IMR-90 (cell line): ENCODE measurements at regions not wholly inside any gene's neighbourhood (a gene's known extent, or its start where the extent isn't known, plus 50 kb on each side); places are given as distances from the start of the nearest gene placed in this dataset.

Experiments
- ATAC-seq: fragments of 200-7000 bp; cut with Tn5 transposase; 2 replicates; pipeline ENCODE4 v1.9.1; 2020; ENCODE audit warnings: low read depth, mild to moderate bottlenecking, moderate library complexity
- BruUV-seq: library from RNA; stranded (reverse); fragments of 400-500 nt; replicated peaks from 2 replicates; lab custom pipeline; 2021; lab: Mats Ljungman, UMichigan
- CTCF ChIA-PET: fragments of 300-600 bp; formaldehyde crosslinking; extraction: SDS; loops from one replicate; lab custom pipeline; 2021; ENCODE audit warnings: antibody characterized with exemption; lab: Yijun Ruan, JAX
- POLR2A ChIA-PET: fragments of 300-600 bp; sonication (Branson Sonifier 250); formaldehyde crosslinking; loops from one replicate; lab custom pipeline; 2022; ENCODE audit warnings: antibody characterized with exemption; ENCODE audit not compliant: unreplicated experiment; lab: Charles Lee
- DNase-seq: peaks from one replicate; pipeline ENCODE4 v3.0.0; 2013
- H2AFZ ChIP-seq: replicated peaks from 2 replicates; pipeline ENCODE3; 2013; ENCODE audit warnings: low read length, mild to moderate bottlenecking; ENCODE audit not compliant: poor library complexity
- H2AK5ac ChIP-seq: 2 replicates; pipeline ENCODE4 v1.6.1; 2013; ENCODE audit warnings: low read depth, low read length, inconsistent platforms
- H2AK9ac ChIP-seq: replicated peaks from 2 replicates; pipeline ENCODE3; 2013; ENCODE audit warnings: mild to moderate bottlenecking, low read depth, low read length, moderate library complexity; ENCODE audit not compliant: poor library complexity
- H2BK120ac ChIP-seq: 2 replicates; pipeline ENCODE4 v1.6.1; 2013; ENCODE audit warnings: low read depth, low read length, inconsistent platforms
- H2BK15ac ChIP-seq: 3 replicates; pipeline ENCODE4 v1.6.1; 2013; ENCODE audit warnings: low read depth, low read length, inconsistent platforms
- H2BK20ac ChIP-seq: 2 replicates; pipeline ENCODE4 v1.6.1; 2013; ENCODE audit warnings: low read depth, mild to moderate bottlenecking, inconsistent platforms, low read length, moderate library complexity
- H2BK5ac ChIP-seq: 2 replicates; pipeline ENCODE4 v1.6.1; 2013; ENCODE audit warnings: mild to moderate bottlenecking, low read depth, low read length, inconsistent platforms; ENCODE audit not compliant: poor library complexity, severe bottlenecking
- H3K14ac ChIP-seq: replicated peaks from 2 replicates; pipeline ENCODE4 v1.6.1; 2013; ENCODE audit warnings: low read depth, low read length, inconsistent platforms
- H3K18ac ChIP-seq: 2 replicates; pipeline ENCODE4 v1.6.1; 2013; ENCODE audit warnings: low read depth, low read length, control low read depth
- H3K23ac ChIP-seq: 2 replicates; pipeline ENCODE4 v1.6.1; 2013; ENCODE audit warnings: low read depth, low read length, inconsistent platforms
- H3K27ac ChIP-seq: 2 replicates; pipeline ENCODE4 v1.5.1; 2013; ENCODE audit warnings: mild to moderate bottlenecking, control low read depth, low read length; ENCODE audit not compliant: insufficient read depth
- H3K27me3 ChIP-seq: 2 replicates; pipeline ENCODE4 v1.6.1; 2013; ENCODE audit warnings: low read length; ENCODE audit not compliant: control insufficient read depth, insufficient read depth
- H3K36me3 ChIP-seq: 2 replicates; pipeline ENCODE4 v1.6.1; 2013; ENCODE audit warnings: low read length, mixed read lengths; ENCODE audit not compliant: control insufficient read depth, insufficient read depth
- H3K4ac ChIP-seq: 2 replicates; pipeline ENCODE4 v1.6.1; 2013; ENCODE audit warnings: low read depth, low read length, inconsistent platforms
- H3K4me1 ChIP-seq: 2 replicates; pipeline ENCODE4 v1.6.1; 2013; ENCODE audit warnings: low read length, mixed read lengths; ENCODE audit not compliant: control insufficient read depth, insufficient read depth
- H3K4me2 ChIP-seq: 2 replicates; pipeline ENCODE4 v1.6.1; 2013; ENCODE audit warnings: low read depth, mild to moderate bottlenecking, control low read depth, low read length, moderate library complexity
- H3K4me3 ChIP-seq: 2 replicates; pipeline ENCODE4 v1.5.1; 2013; ENCODE audit warnings: low read depth, mild to moderate bottlenecking, control low read depth, low read length, moderate library complexity; ENCODE audit not compliant: insufficient read depth
- H3K56ac ChIP-seq: 2 replicates; pipeline ENCODE4 v1.6.1; 2013; ENCODE audit warnings: low read length, inconsistent platforms; ENCODE audit not compliant: insufficient read depth; ENCODE audit errors: extremely low read depth
- H3K79me1 ChIP-seq, 2 experiments: 2 replicates each; pipeline ENCODE4 v1.6.1; 2013; ENCODE audit warnings: low read length in 2 of 2, inconsistent platforms in 1 of 2, low read depth in 1 of 2
- H3K9ac ChIP-seq: 2 replicates; pipeline ENCODE4 v1.6.1; 2013; ENCODE audit warnings: low read depth, low read length, control low read depth
- H3K9me1 ChIP-seq: 2 replicates; pipeline ENCODE4 v1.6.1; 2013; ENCODE audit warnings: low read length, inconsistent platforms; ENCODE audit not compliant: insufficient read depth
- H3K9me3 ChIP-seq: 2 replicates; pipeline ENCODE4 v1.6.1; 2013; ENCODE audit warnings: low read length; ENCODE audit not compliant: control insufficient read depth, insufficient read depth
- H4K20me1 ChIP-seq: 2 replicates; pipeline ENCODE4 v1.6.1; 2013; ENCODE audit warnings: low read length, inconsistent platforms; ENCODE audit not compliant: insufficient read depth
- H4K5ac ChIP-seq: 2 replicates; pipeline ENCODE4 v1.6.1; 2013; ENCODE audit warnings: mild to moderate bottlenecking, low read depth, low read length, control low read depth
- H4K8ac ChIP-seq, 2 experiments: 2 replicates each; pipeline ENCODE4 v1.6.1; 2013; ENCODE audit warnings: low read depth in 2 of 2, low read length in 2 of 2, control low read depth in 1 of 2, inconsistent platforms in 1 of 2
- H4K91ac ChIP-seq: 2 replicates; pipeline ENCODE4 v1.6.1; 2013; ENCODE audit warnings: low read depth, low read length, inconsistent platforms; ENCODE audit not compliant: insufficient read depth
- BHLHE40 ChIP-seq: fragments of 150-350 bp; IDR thresholded peaks from 2 replicates; pipeline ENCODE4 v1.6.1; 2016; ENCODE audit warnings: mild to moderate bottlenecking, low read depth, low read length
- CEBPB ChIP-seq: IDR thresholded peaks from 2 replicates; pipeline ENCODE4 v1.6.1; 2012; ENCODE audit warnings: low read depth, low read length, improper control_type of control experiment
- CHD1 ChIP-seq: IDR thresholded peaks from 2 replicates; pipeline ENCODE4 v1.6.1; 2012; ENCODE audit warnings: low read depth, low read length, improper control_type of control experiment
- CTCF ChIP-seq: conservative IDR thresholded peaks from 2 replicates; pipeline ENCODE4 v1.5.1; 2012; ENCODE audit warnings: mild to moderate bottlenecking, low read depth, low read length, improper control_type of control experiment
- ELK1 ChIP-seq: fragments of 150-350 bp; IDR thresholded peaks from 2 replicates; pipeline ENCODE4 v1.6.1; 2016; ENCODE audit warnings: low read depth, mild to moderate bottlenecking, low read length, moderate library complexity, borderline replicate concordance
- FOS ChIP-seq: fragments of 150-350 bp; IDR thresholded peaks from 2 replicates; pipeline ENCODE4 v1.6.1; 2016; ENCODE audit warnings: low read depth, low read length
- MAFK ChIP-seq: IDR thresholded peaks from 2 replicates; pipeline ENCODE4 v1.6.1; 2012; ENCODE audit warnings: low read depth, low read length, improper control_type of control experiment
- MAZ ChIP-seq: IDR thresholded peaks from 2 replicates; pipeline ENCODE4 v1.6.1; 2012; ENCODE audit warnings: low read depth, mild to moderate bottlenecking, low read length, improper control_type of control experiment, moderate library complexity, borderline replicate concordance
- MXI1 ChIP-seq: IDR thresholded peaks from 2 replicates; pipeline ENCODE4 v1.6.1; 2012; ENCODE audit warnings: low read depth, mild to moderate bottlenecking, low read length, moderate library complexity, borderline replicate concordance
- NFE2L2 ChIP-seq: fragments of 150-350 bp; IDR thresholded peaks from 2 replicates; pipeline ENCODE4 v1.6.1; 2016; ENCODE audit warnings: low read depth, mild to moderate bottlenecking, low read length
- POLR2A ChIP-seq: IDR thresholded peaks from 2 replicates; pipeline ENCODE4 v1.6.1; 2012; ENCODE audit warnings: mild to moderate bottlenecking, low read depth, low read length
- RAD21 ChIP-seq: IDR thresholded peaks from 2 replicates; pipeline ENCODE4 v1.6.1; 2012; ENCODE audit warnings: low read length, improper control_type of control experiment
- RCOR1 ChIP-seq: IDR thresholded peaks from 2 replicates; pipeline ENCODE4 v1.6.1; 2012; ENCODE audit warnings: mild to moderate bottlenecking, low read length, improper control_type of control experiment; ENCODE audit not compliant: insufficient replicate concordance
- RFX5 ChIP-seq: IDR thresholded peaks from 2 replicates; pipeline ENCODE4 v1.8.0; 2012; ENCODE audit warnings: low read depth, mild to moderate bottlenecking, low read length, moderate library complexity
- SMC3 ChIP-seq: fragments of 150-350 bp; IDR thresholded peaks from 2 replicates; pipeline ENCODE4 v1.6.1; 2016; ENCODE audit warnings: low read depth, mild to moderate bottlenecking, antibody characterized with exemption, low read length, moderate library complexity
- USF2 ChIP-seq: fragments of 150-350 bp; IDR thresholded peaks from 2 replicates; pipeline ENCODE4 v1.6.1; 2017; ENCODE audit warnings: mild to moderate bottlenecking, antibody characterized with exemption, low read length, low read depth
- WGBS, 2 experiments: methylation state at CpG; one replicate each; pipeline versions ENCODE4 v1.1.5 to v1.1.7; 2013; ENCODE audit warnings: missing lambda C conversion rate in 2 of 2; ENCODE audit not compliant: insufficient read length in 1 of 2; ENCODE audit errors: extremely low coverage in 2 of 2; 5-methylcytosine and 5-hydroxymethylcytosine counted together
- dilution Hi-C: fragments of 300-500 bp; cut with HindIII; formaldehyde crosslinking; loops from one replicate; pipeline ENCODE4 v1.14.3; 2018; ENCODE audit warnings: low sequenced_read_pairs; ENCODE audit not compliant: unreplicated experiment
- in situ Hi-C: fragments of 300-500 bp; cut with MboI; formaldehyde crosslinking; loops from 3 replicates; pipeline ENCODE4 v1.14.3; 2019; ENCODE audit warnings: low sequenced_read_pairs, inconsistent platforms, mixed read lengths
- intact Hi-C: fragments of 100-400 bp; cut with micrococcal nuclease; formaldehyde crosslinking; loops from 2 replicates; pipeline ENCODE4 v1.10.0; 2022

- Histone ChIP-seq H4K5ac (no peak overlapping the region), H3K9me3 (peaks cover 4% of the 10 kb centered on the region), H3K9ac (no peak overlapping the region), H3K9me1 (no peaks in the 10 kb centered on the region), H2AK9ac (no peak overlapping the region), H3K4me1 (no peaks in the 10 kb centered on the region), H3K79me1 (no peaks in the 10 kb centered on the region), H3K4me3 (no peak overlapping the region), H4K20me1 (no peaks in the 10 kb centered on the region), H4K91ac (no peak overlapping the region), H2AK5ac (no peak overlapping the region), H3K27me3 (no peaks in the 10 kb centered on the region), H4K8ac (no peak overlapping the region), H2AFZ (no peak overlapping the region), H2BK15ac (no peak overlapping the region), H2BK20ac (no peak overlapping the region), H2BK5ac (no peak overlapping the region), H3K4ac (no peak overlapping the region), H3K14ac (no peak overlapping the region), H2BK120ac (no peak overlapping the region), H3K56ac (no peak overlapping the region), H3K36me3 (no peaks in the 10 kb centered on the region), H3K18ac (no peak overlapping the region), H3K27ac (no peak overlapping the region), H3K4me2 (no peak overlapping the region), H3K23ac (no peak overlapping the region)
- no TSS peak for BruUV-seq
- dilution Hi-C loops (no loop called here), in situ Hi-C loops (no loop called here), intact Hi-C loops (no loop called here)
- ChIA-PET CTCF (no interaction called here), POLR2A (no interaction called here)
- peak; percentile 41 for DNase-seq
- peak; percentile 27; the same call in 1 of the 2 replicates for ATAC-seq
- WGBS, 2 experiments: no CpG with 5 or more reads among the region's 2 CpGs
- TF ChIP-seq RCOR1 (no peak), CTCF (no peak), RFX5 (no peak), USF2 (no peak), MAZ (no peak), FOS (no peak), MXI1 (no peak), RAD21 (no peak), CHD1 (no peak), CEBPB (no peak), MAFK (no peak), SMC3 (no peak), POLR2A (no peak), BHLHE40 (no peak), NFE2L2 (no peak), ELK1 (no peak)
Observed at GRCh38 chr11:38460896-38461295, 1862.9 kb upstream of the RAG2 start.
